ENCODE measurements at regions not wholly inside any gene's neighbourhood (a gene's known extent, or its start where the extent isn't known, plus 50 kb on each side); places are given as distances from the start of the nearest gene placed in this dataset.
A peak's percentile ranks its signal among the peaks of the same experiment; 100 is the strongest.

DNA sequence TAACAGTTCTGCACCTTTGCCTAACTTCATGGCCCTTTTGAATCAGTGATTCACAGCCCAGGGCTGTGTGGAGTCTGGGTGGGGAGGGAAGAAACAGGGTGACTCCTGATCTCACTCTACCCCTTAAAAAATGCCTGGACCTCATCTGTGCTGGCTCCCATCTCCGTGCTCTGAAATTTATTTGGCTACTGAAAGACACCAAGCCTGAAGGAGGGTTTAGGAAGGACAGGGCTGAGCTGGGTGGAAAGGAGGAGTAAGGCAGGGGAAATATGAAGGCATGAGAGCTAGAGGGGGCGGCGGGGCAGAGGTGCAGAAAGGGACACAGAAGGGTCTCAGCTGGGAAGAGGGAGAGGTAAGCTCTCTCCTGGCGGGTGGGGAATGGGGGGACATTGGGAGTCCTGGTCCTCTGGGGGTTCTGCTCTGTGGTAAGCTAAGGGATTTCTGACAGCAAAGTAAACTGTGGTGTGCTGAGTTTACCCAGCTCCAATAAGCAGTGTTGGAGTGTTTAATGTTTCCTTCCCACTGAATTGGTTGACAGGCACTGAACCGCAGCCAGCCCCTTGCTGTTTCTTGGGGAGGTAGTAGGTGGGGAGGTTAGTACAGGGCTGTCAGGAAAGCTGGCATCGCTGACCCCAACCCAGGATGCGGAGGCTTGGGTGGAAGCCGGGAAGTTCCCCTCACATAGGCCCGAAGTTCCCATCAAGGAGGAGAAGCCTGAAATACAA, 71.1 kb downstream of the RPUSD4 start:
- TF ChIP-seq, protein P1, sequence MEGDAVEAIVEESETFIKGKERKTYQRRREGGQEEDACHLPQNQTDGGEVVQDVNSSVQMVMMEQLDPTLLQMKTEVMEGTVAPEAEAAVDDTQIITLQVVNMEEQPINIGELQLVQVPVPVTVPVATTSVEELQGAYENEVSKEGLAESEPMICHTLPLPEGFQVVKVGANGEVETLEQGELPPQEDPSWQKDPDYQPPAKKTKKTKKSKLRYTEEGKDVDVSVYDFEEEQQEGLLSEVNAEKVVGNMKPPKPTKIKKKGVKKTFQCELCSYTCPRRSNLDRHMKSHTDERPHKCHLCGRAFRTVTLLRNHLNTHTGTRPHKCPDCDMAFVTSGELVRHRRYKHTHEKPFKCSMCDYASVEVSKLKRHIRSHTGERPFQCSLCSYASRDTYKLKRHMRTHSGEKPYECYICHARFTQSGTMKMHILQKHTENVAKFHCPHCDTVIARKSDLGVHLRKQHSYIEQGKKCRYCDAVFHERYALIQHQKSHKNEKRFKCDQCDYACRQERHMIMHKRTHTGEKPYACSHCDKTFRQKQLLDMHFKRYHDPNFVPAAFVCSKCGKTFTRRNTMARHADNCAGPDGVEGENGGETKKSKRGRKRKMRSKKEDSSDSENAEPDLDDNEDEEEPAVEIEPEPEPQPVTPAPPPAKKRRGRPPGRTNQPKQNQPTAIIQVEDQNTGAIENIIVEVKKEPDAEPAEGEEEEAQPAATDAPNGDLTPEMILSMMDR (IDR thresholded peaks at IDR 0.05; ENCODE audit: extremely low read depth, low read depth, low read length) = no peak
- Histone ChIP-seq H3K4me1 (ENCODE audit: insufficient read depth, low read length) (peaks cover 11% of the 10 kb centered on the region), H3K4me2 (ENCODE audit: insufficient read depth, low read length) (peak overlapping the region; percentile 58), H2AFZ (ENCODE audit: low read length) (no peak overlapping the region), H4K20me1 (ENCODE audit: insufficient read depth, low read length) (no peaks in the 10 kb centered on the region), H3K79me2 (ENCODE audit: insufficient read depth, low read length) (no peaks in the 10 kb centered on the region), H3K27ac (ENCODE audit: low read depth, low read length) (no peak overlapping the region), H3K27me3 (ENCODE audit: insufficient read depth, low read length) (peaks cover 41% of the 10 kb centered on the region), H3K36me3 (ENCODE audit: insufficient read depth, low read length) (no peaks in the 10 kb centered on the region), H3K4me3 (ENCODE audit: insufficient read depth, low read length) (no peak overlapping the region), H3K9me3 (ENCODE audit: low read depth, low read length) (no peaks in the 10 kb centered on the region)
- no peak for DNase-seq (ENCODE audit: insufficient read length, low spot score, missing footprints)

DNA sequence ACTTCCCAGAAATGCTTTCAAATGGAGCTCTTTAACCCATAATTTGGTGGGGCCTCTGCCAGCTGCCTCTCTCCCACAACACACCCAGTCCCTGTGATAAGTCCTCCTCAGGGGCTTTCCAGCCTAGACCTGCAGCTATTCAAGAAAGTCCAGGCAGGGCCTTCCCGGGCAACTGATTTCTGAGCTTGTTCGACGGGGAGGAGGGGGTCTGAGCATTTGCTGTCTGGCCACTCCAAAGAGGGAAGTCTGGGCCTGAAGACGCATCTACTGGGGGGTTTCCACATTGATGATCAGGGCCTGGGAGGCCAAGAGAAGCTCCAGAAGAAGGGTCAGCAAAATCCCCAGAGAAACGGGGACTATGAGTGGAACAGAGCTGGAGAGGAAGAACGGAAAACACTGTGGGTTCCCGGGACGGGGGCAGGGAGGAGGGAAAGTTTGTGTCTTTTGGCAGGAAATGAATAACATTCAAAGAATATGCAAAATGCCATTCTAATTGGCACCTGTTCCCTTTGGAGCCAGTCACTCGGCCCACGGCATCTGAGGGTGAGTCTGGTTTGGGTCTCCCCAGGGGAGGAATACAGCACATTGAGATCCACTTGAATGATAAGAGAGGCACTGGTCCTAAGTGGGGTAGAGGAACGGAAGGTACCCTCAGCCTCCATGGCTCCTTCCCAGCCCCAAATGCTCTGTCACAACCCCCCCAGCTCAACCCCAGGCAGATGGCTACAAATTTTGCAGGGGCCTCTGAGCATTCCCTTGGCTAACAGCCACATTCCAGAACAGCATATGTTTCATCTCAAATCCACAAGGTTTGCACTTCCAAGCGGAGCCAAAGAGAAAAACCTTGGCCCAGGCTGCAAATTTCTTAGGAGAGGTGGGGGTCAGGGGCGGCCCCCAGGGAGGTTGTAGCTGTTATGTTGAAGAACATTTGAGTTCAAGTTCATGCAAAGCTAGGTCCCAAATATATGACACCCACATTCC, 72.0 kb downstream of the RPUSD4 start:
- DNase-seq (ENCODE audit: insufficient read length, low spot score, missing footprints) = no peak
- H3K79me2 ChIP-seq (ENCODE audit: insufficient read depth, low read length) = no peaks in the 10 kb centered on the region
- H2AFZ ChIP-seq (ENCODE audit: low read length) = no peak overlapping the region
- no peak overlapping the region for H3K4me3 ChIP-seq (ENCODE audit: insufficient read depth, low read length)
- H3K4me1 ChIP-seq (ENCODE audit: insufficient read depth, low read length) = peaks cover 11% of the 10 kb centered on the region
- no peaks in the 10 kb centered on the region for H3K9me3 ChIP-seq (ENCODE audit: low read depth, low read length)
- no peak overlapping the region for H3K27ac ChIP-seq (ENCODE audit: low read depth, low read length)
- H3K27me3 ChIP-seq (ENCODE audit: insufficient read depth, low read length) = peaks cover 43% of the 10 kb centered on the region
- H3K36me3 ChIP-seq (ENCODE audit: insufficient read depth, low read length) = no peaks in the 10 kb centered on the region
- H3K4me2 ChIP-seq (ENCODE audit: insufficient read depth, low read length) = no peak overlapping the region
- no peaks in the 10 kb centered on the region for H4K20me1 ChIP-seq (ENCODE audit: insufficient read depth, low read length)
- TF ChIP-seq, protein P1 (IDR thresholded peaks at IDR 0.05; ENCODE audit: extremely low read depth, low read depth, low read length) = no peak

GRCh38 chr11:126138636-126139035, 72.8 kb downstream of the RPUSD4 start:
- no peak overlapping the region for H3K27ac ChIP-seq (ENCODE audit: low read depth, low read length)
- TF ChIP-seq, protein P1 (IDR thresholded peaks at IDR 0.05; ENCODE audit: extremely low read depth, low read depth, low read length) = no peak
- DNase-seq (ENCODE audit: insufficient read length, low spot score, missing footprints) = no peak

GRCh38 chr11:126137136-126137535, 74.3 kb downstream of the RPUSD4 start:
- Histone ChIP-seq H3K9me3 (ENCODE audit: low read depth, low read length) (no peaks in the 10 kb centered on the region), H3K4me3 (ENCODE audit: insufficient read depth, low read length) (no peak overlapping the region), H3K36me3 (ENCODE audit: insufficient read depth, low read length) (no peaks in the 10 kb centered on the region), H3K27ac (ENCODE audit: low read depth, low read length) (no peak overlapping the region), H4K20me1 (ENCODE audit: insufficient read depth, low read length) (no peaks in the 10 kb centered on the region), H3K4me2 (ENCODE audit: insufficient read depth, low read length) (no peak overlapping the region), H3K79me2 (ENCODE audit: insufficient read depth, low read length) (no peaks in the 10 kb centered on the region), H3K27me3 (ENCODE audit: insufficient read depth, low read length) (peaks cover 56% of the 10 kb centered on the region), H3K4me1 (ENCODE audit: insufficient read depth, low read length) (peaks cover 11% of the 10 kb centered on the region), H2AFZ (ENCODE audit: low read length) (no peak overlapping the region)
- DNase-seq (ENCODE audit: insufficient read length, low spot score, missing footprints) = no peak
- TF ChIP-seq, protein P1 (IDR thresholded peaks at IDR 0.05; ENCODE audit: extremely low read depth, low read depth, low read length) = no peak

More at GRCh38 chr11:126138636-126139035, 72.8 kb downstream of the RPUSD4 start:
- Histone ChIP-seq H3K36me3 (ENCODE audit: insufficient read depth, low read length) (no peaks in the 10 kb centered on the region), H3K9me3 (ENCODE audit: low read depth, low read length) (no peaks in the 10 kb centered on the region), H2AFZ (ENCODE audit: low read length) (no peak overlapping the region), H3K27me3 (ENCODE audit: insufficient read depth, low read length) (peaks cover 49% of the 10 kb centered on the region), H3K4me2 (ENCODE audit: insufficient read depth, low read length) (no peak overlapping the region), H3K4me3 (ENCODE audit: insufficient read depth, low read length) (no peak overlapping the region), H3K4me1 (ENCODE audit: insufficient read depth, low read length) (peaks cover 11% of the 10 kb centered on the region), H3K79me2 (ENCODE audit: insufficient read depth, low read length) (no peaks in the 10 kb centered on the region), H4K20me1 (ENCODE audit: insufficient read depth, low read length) (no peaks in the 10 kb centered on the region)

All from osteoblast (primary cell).